Glutamatergic neuron (in vitro differentiated cells): ENCODE measurements at regions not wholly inside any gene's neighbourhood (a gene's known extent, or its start where the extent isn't known, plus 50 kb on each side); places are given as distances from the start of the nearest gene placed in this dataset.

ENCODE experiments used
- DNase-seq: peaks from one replicate; pipeline ENCODE4 v3.0.0; 2022
- H3K27ac Mint-ChIP-seq: one replicate; pipeline ENCODE4 v1.8.0; 2020; ENCODE audit warnings: mild to moderate bottlenecking, mixed read lengths, inconsistent platforms; ENCODE audit not compliant: unreplicated experiment
- H3K27me3 Mint-ChIP-seq: one replicate; pipeline ENCODE4 v1.8.0; 2020; ENCODE audit warnings: mild to moderate bottlenecking, moderate library complexity, mixed read lengths, inconsistent platforms; ENCODE audit not compliant: unreplicated experiment
- H3K36me3 Mint-ChIP-seq: one replicate; pipeline ENCODE4 v1.8.0; 2020; ENCODE audit warnings: mild to moderate bottlenecking, mixed read lengths, inconsistent platforms; ENCODE audit not compliant: unreplicated experiment
- H3K4me1 Mint-ChIP-seq: one replicate; pipeline ENCODE4 v1.8.0; 2020; ENCODE audit warnings: mild to moderate bottlenecking, low read depth, mixed read lengths, inconsistent platforms; ENCODE audit not compliant: unreplicated experiment
- H3K4me3 Mint-ChIP-seq: one replicate; pipeline ENCODE4 v1.8.0; 2020; ENCODE audit warnings: mild to moderate bottlenecking, mixed read lengths, inconsistent platforms; ENCODE audit not compliant: unreplicated experiment
- H3K9me3 Mint-ChIP-seq: one replicate; pipeline ENCODE4 v1.8.0; 2020; ENCODE audit warnings: mild to moderate bottlenecking, moderate library complexity, mixed read lengths, inconsistent platforms; ENCODE audit not compliant: unreplicated experiment
- TF ChIP-seq, protein P1 (sequence below): fragments of 200-600 bp; sonication (generic); IDR thresholded peaks from one replicate; pipeline ENCODE4 v1.5.0; 2021; ENCODE audit not compliant: partially characterized antibody, unreplicated experiment

DNA sequence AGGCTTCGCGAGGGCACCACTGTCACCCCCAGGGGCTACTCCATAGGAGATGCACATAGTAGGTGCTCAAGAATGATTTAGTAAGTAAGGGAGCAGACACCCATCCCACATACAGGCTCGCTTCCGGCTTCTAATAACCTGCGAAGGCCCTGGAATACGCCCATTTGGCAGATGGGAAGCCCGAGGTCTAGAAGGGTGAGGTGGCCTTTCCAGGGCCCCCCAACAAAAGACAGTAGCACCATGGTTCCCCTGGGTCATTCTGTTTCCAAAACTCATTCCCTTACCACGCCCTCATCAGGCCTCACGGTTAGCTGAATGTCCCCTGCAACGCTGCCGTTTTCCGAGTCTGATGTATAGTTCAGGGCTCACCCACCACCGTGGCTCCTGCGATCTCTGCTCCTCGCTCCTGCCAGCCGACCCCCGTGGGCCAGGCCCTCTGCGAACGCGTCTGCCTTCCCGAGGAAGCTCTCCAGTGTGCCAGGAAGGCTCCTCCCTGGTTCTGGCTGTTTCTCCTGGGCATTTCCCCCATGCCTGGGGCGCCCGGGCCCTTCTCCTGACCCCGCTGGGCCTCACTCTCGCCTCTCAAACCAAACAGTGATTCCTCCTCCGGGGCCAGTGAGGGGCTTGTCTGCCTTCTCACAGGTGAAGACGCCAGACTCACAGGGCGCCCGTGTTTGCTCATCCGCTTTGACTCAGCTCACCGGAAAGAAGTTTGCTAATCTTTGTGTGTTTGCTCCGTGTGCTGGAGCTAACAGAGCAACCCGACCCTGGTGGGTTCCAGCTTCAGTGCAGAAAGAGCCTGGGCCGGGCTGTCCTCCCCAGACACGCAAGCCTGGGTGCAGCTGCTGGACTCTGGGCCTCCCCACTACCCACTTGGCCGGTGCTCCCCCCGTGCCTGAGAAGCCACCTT lies 86.6 kb downstream of the RTL6 start:
- TF ChIP-seq, protein P1, sequence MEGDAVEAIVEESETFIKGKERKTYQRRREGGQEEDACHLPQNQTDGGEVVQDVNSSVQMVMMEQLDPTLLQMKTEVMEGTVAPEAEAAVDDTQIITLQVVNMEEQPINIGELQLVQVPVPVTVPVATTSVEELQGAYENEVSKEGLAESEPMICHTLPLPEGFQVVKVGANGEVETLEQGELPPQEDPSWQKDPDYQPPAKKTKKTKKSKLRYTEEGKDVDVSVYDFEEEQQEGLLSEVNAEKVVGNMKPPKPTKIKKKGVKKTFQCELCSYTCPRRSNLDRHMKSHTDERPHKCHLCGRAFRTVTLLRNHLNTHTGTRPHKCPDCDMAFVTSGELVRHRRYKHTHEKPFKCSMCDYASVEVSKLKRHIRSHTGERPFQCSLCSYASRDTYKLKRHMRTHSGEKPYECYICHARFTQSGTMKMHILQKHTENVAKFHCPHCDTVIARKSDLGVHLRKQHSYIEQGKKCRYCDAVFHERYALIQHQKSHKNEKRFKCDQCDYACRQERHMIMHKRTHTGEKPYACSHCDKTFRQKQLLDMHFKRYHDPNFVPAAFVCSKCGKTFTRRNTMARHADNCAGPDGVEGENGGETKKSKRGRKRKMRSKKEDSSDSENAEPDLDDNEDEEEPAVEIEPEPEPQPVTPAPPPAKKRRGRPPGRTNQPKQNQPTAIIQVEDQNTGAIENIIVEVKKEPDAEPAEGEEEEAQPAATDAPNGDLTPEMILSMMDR, result no peak
- no peaks in the 10 kb centered on the region for H3K4me1 Mint-ChIP-seq
- H3K27ac Mint-ChIP-seq, result no peak overlapping the region
- H3K27me3 Mint-ChIP-seq, result peaks cover 5% of the 10 kb centered on the region
- no peaks in the 10 kb centered on the region for H3K36me3 Mint-ChIP-seq
- no peak for DNase-seq
- peaks cover 1% of the 10 kb centered on the region for H3K9me3 Mint-ChIP-seq
- H3K4me3 Mint-ChIP-seq, result no peak overlapping the region

DNA sequence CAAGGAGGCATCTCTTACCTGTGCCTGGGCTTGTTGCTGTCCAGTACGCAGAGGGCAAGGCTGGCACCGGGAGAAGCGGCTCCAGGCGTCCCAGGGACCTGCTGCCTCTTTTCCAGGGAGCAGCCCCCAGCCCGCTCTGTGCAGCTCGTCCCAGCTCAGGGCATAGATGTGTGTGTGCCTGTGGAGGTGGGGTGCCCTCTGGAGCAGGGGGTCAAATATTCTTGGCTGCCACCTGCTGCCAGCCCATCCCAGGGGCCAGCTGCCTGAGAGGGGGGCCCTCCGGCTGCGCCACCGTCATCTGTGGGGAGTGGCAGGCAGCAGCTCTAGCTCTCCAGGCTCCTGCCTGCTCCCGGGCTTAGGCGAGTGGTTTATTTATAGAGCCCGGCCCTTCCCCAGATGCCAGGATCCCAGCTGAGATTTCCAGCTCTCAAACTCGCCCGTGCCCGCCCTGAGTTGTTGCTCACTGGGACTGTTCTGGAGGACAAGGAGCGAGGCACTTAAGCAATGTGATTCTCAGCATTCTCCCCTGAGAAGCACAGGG lies 87.5 kb downstream of the RTL6 start:
- H3K4me1 Mint-ChIP-seq, result no peaks in the 10 kb centered on the region
- peaks cover 5% of the 10 kb centered on the region for H3K27me3 Mint-ChIP-seq
- TF ChIP-seq, protein P1, result no peak
- no peak overlapping the region for H3K4me3 Mint-ChIP-seq
- DNase-seq, result no peak
- H3K27ac Mint-ChIP-seq, result no peak overlapping the region
- no peaks in the 10 kb centered on the region for H3K36me3 Mint-ChIP-seq
- H3K9me3 Mint-ChIP-seq, result peaks cover 1% of the 10 kb centered on the region

DNA sequence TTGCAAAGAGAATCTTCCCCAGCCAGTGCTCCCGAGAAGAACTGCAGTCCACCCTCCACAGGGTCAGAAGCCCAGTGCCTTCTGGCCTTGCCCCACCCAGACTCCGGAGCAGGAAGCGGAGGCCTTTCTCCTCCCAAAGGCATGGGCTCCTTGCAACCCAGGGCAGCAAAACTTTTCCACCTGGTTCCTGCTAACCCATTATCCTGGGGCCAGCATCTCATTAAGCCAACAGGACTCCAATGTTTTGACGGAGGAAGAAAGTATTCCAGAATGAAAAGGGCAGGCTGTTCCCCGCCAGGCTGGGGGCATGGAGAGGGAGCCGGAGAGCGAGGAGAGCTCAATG lies 88.1 kb downstream of the RTL6 start:
- H3K4me3 Mint-ChIP-seq, result no peak overlapping the region
- H3K9me3 Mint-ChIP-seq, result peaks cover 1% of the 10 kb centered on the region
- TF ChIP-seq, protein P1, result no peak
- no peak for DNase-seq
- no peak overlapping the region for H3K27ac Mint-ChIP-seq
- peaks cover 5% of the 10 kb centered on the region for H3K27me3 Mint-ChIP-seq
- no peaks in the 10 kb centered on the region for H3K4me1 Mint-ChIP-seq
- H3K36me3 Mint-ChIP-seq, result no peaks in the 10 kb centered on the region

DNA sequence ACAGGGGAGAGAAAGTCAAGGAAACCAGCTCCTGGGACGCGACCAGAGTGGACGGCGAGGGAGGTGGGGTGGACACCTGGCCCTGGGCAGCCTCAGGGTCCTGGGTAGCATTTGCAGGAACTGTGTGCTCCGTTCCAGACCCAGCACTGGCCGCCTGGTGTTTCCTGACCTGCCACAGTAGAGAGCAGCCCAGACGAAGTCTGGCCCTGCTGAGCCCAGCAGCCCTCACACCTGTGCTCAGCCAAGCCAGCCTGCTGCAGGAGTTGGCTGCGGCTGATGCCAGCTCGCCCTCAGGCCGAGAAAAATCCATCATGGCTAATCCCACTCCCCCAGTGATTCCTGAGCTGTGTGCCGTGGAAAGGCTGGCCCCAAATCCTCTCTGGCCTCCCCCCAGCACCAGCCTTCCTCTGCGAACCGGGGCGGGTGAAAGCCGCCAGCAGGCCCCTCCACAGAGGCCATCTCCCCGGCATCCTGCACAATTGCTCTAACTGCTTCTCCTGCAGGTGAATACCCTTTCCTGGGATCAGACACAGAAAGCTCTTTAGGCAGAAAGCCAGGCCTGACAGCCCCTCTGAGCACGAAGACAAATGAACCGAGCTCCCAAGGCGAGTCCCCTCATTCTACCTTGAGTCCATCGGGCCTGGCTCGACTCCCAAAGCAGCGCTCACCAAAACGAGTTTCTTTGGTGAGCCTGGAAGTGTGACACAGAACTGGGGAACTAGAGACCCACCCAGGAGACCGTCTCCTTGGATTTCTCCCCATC lies 88.6 kb downstream of the RTL6 start:
- Mint-ChIP-seq H3K36me3 (no peaks in the 10 kb centered on the region), H3K27ac (no peak overlapping the region), H3K9me3 (no peaks in the 10 kb centered on the region), H3K4me3 (no peak overlapping the region), H3K4me1 (no peaks in the 10 kb centered on the region), H3K27me3 (peaks cover 5% of the 10 kb centered on the region)
- TF ChIP-seq, protein P1, result no peak
- no peak for DNase-seq
